ENCODE measurements at regions not wholly inside any gene's neighbourhood (a gene's known extent, or its start where the extent isn't known, plus 50 kb on each side); places are given as distances from the start of the nearest gene placed in this dataset.
A peak's percentile ranks its signal among the peaks of the same experiment; 100 is the strongest.

DNA sequence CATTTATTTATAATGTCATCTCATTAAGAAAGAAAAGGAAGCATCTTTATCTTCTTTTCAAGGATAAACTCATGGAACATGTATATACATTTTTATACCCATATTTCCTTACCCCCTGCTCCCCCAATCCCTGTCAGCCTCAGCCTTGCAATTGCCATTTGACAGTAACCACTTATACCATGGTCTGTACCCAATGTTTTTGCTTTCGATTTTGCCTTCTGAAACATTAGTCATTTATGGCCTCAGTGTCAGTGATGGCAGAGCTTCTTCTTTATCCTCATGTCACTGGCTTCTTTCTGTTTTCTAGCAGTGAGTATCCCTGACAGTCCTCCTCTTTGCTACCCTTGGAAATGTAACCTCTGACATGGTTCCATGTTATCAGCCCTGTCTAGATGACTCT is 228.4 kb downstream of the SPRY1 start:
- Mint-ChIP-seq H3K4me3 (peak overlapping the region; percentile 4; the same call in 1 of the 2 replicates), H3K27me3 (ENCODE audit: insufficient read depth) (no peaks in the 10 kb centered on the region; the same call in 1 of the 2 replicates), H3K4me1 (ENCODE audit: low read depth) (no peaks in the 10 kb centered on the region; the same call in 1 of the 2 replicates), H3K36me3 (ENCODE audit: low read depth) (no peaks in the 10 kb centered on the region), H3K27ac (no peak overlapping the region), H3K9me3 (no peaks in the 10 kb centered on the region)
- no peak for DNase-seq
- TF ChIP-seq, protein P1, sequence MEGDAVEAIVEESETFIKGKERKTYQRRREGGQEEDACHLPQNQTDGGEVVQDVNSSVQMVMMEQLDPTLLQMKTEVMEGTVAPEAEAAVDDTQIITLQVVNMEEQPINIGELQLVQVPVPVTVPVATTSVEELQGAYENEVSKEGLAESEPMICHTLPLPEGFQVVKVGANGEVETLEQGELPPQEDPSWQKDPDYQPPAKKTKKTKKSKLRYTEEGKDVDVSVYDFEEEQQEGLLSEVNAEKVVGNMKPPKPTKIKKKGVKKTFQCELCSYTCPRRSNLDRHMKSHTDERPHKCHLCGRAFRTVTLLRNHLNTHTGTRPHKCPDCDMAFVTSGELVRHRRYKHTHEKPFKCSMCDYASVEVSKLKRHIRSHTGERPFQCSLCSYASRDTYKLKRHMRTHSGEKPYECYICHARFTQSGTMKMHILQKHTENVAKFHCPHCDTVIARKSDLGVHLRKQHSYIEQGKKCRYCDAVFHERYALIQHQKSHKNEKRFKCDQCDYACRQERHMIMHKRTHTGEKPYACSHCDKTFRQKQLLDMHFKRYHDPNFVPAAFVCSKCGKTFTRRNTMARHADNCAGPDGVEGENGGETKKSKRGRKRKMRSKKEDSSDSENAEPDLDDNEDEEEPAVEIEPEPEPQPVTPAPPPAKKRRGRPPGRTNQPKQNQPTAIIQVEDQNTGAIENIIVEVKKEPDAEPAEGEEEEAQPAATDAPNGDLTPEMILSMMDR (IDR thresholded peaks at IDR 0.05): no peak

DNA sequence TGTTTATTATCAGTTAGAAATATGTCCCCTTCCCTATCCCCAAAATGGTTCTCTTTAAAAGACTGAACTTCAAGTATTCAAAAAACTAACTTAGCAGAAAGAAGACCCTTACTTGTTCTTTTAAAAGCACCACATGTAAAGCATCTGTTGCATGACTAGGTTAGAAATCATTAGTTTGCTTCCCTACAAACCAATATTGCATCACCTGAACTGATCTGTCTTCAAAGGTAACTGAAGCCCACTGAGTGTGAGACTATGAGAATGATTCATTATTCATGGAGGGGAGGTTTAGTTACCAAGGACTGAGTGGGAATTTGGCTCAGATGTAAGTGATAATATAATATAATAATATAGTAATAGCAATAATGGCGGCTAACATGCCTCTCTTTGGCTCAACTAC is 231.7 kb downstream of the SPRY1 start:
- no peak overlapping the region for H3K4me3 Mint-ChIP-seq
- H3K27ac Mint-ChIP-seq: no peak overlapping the region
- peaks cover 15% of the 10 kb centered on the region for H3K4me1 Mint-ChIP-seq (ENCODE audit: low read depth)
- TF ChIP-seq, protein P1 (IDR thresholded peaks at IDR 0.05): no peak
- H3K36me3 Mint-ChIP-seq (ENCODE audit: low read depth): no peaks in the 10 kb centered on the region
- DNase-seq: no peak
- H3K9me3 Mint-ChIP-seq: no peaks in the 10 kb centered on the region
- no peaks in the 10 kb centered on the region for H3K27me3 Mint-ChIP-seq (ENCODE audit: insufficient read depth)

DNA sequence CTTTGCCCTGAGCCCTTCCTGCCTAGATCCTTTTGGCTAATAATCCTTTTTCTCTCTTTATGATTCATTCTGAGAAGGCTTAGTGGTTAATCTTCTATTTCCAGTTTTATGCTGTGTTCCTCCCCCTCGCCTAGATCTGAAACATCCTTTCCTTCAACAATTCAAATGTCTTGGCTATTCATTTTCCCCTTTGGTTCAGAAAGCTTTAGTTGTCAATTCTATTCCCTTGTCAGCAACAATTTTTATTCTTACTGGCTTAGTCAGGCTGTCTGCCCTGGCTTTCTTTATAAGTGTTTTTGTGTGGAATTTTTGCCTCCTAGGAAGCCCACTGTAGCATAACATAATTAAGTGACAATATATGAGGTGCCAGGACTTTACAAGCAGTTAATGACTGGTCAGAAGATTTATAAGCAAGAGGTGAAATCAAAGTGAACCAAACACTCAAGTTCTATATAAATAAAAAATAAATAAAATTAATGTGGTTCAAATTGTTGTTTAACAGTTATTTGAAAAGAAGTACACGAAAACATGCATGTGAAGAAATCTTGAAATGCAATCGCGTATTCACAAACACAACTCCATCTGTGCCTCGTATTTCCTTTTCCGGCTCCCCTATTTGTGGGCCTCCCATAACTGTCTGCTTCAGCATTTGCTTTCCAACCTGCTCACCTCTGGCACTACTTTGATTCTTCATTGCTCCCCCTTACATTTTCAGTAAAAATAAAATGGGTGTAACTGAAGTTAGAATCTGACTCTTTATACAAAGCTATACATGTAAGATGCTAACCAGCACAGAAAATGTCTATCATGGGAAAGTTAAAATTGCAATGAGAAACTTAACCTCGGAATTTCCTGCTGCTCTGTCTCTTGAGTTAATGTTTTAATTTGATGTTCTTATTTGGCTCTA is 235.4 kb downstream of the SPRY1 start:
- DNase-seq: peak; percentile 22
- H3K27me3 Mint-ChIP-seq (ENCODE audit: insufficient read depth): no peaks in the 10 kb centered on the region
- H3K27ac Mint-ChIP-seq: peak overlapping the region; percentile 18; the same call in 1 of the 2 replicates
- peaks cover 17% of the 10 kb centered on the region for H3K36me3 Mint-ChIP-seq (ENCODE audit: low read depth)
- peaks cover 24% of the 10 kb centered on the region for H3K9me3 Mint-ChIP-seq
- H3K4me1 Mint-ChIP-seq (ENCODE audit: low read depth): peaks cover 15% of the 10 kb centered on the region
- TF ChIP-seq, protein P1 (IDR thresholded peaks at IDR 0.05): no peak
- no peak overlapping the region for H3K4me3 Mint-ChIP-seq

GRCh38 chr4:123632693-123633030 is 236.1 kb downstream of the SPRY1 start:
- Mint-ChIP-seq H3K4me3 (no peak overlapping the region), H3K9me3 (peaks cover 27% of the 10 kb centered on the region), H3K36me3 (ENCODE audit: low read depth) (peaks cover 19% of the 10 kb centered on the region), H3K27ac (no peak overlapping the region), H3K27me3 (ENCODE audit: insufficient read depth) (no peaks in the 10 kb centered on the region), H3K4me1 (ENCODE audit: low read depth) (peaks cover 15% of the 10 kb centered on the region)
- DNase-seq: no peak
- TF ChIP-seq, protein P1 (IDR thresholded peaks at IDR 0.05): no peak

DNA sequence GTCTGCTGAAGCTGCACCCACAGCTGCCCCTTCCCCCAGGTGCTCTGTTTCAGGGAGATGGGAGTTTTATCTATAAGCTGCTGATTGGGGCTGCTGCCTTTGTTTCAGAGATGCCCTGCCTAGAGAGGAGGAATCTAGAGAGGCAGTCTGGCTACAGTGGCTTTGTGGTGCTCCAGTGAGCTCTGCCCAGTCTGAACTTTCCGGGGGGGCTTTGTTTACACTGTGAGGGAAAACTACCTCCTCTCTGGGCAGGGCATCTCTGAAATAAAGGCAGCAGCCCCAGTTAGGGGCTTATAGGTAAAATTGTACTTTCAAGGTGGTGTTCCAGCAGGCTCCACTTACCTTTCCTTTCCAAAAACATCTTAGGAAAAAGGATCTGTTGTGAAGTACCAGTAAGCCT is 242.2 kb downstream of the SPRY1 start:
- TF ChIP-seq, protein P1 (IDR thresholded peaks at IDR 0.05): no peak
- Mint-ChIP-seq H3K27ac (no peak overlapping the region), H3K4me3 (no peak overlapping the region), H3K9me3 (peaks cover 38% of the 10 kb centered on the region), H3K4me1 (ENCODE audit: low read depth) (peaks cover 6% of the 10 kb centered on the region), H3K27me3 (ENCODE audit: insufficient read depth) (peaks cover 3% of the 10 kb centered on the region; the same call in 1 of the 2 replicates), H3K36me3 (ENCODE audit: low read depth) (peaks cover 22% of the 10 kb centered on the region)
- DNase-seq: no peak
